NCI-H345 (cell line): ENCODE measurements at regions not wholly inside any gene's neighbourhood (a gene's known extent, or its start where the extent isn't known, plus 50 kb on each side); places are given as distances from the start of the nearest gene placed in this dataset.

Experiments
- DNase-seq: peaks from one replicate; lab custom pipeline; 2025; lab: John Stamatoyannopoulos, UW

GRCh38 chr3:189117087-189117486 lies 54.7 kb upstream of the TPRG1 start:
- no peak for DNase-seq

GRCh38 chr3:189118896-189119295 lies 52.9 kb upstream of the TPRG1 start:
- no peak for DNase-seq

GRCh38 chr3:189119950-189120349 lies 51.8 kb upstream of the TPRG1 start:
- DNase-seq, result no peak

- no peak for DNase-seq
Measured at GRCh38 chr3:189121092-189121491, 50.7 kb upstream of the TPRG1 start.
